HG03196 (cell line): ENCODE measurements at regions not wholly inside any gene's neighbourhood (a gene's known extent, or its start where the extent isn't known, plus 50 kb on each side); places are given as distances from the start of the nearest gene placed in this dataset.
A peak's percentile ranks its signal among the peaks of the same experiment; 100 is the strongest.

ENCODE experiments used
- ATAC-seq: cut with Tn5 transposase; IDR thresholded peaks from one replicate; pipeline ENCODE4 v1.9.1; 2021; ENCODE audit not compliant: unreplicated experiment

GRCh38 chr12:94722664-94723063 is 72.3 kb upstream of the TMCC3 start:
- ATAC-seq: no peak

- peak; percentile 81 for ATAC-seq
Measured at GRCh38 chr12:94721173-94721572, 70.8 kb upstream of the TMCC3 start.

GRCh38 chr12:94718114-94718513 is 67.8 kb upstream of the TMCC3 start:
- ATAC-seq: no peak

GRCh38 chr12:94717656-94718055 is 67.3 kb upstream of the TMCC3 start:
- no peak for ATAC-seq

- ATAC-seq: no peak
Measured at GRCh38 chr12:94717108-94717507, 66.8 kb upstream of the TMCC3 start.

GRCh38 chr12:94716339-94716738 is 66.0 kb upstream of the TMCC3 start:
- ATAC-seq: no peak

- no peak for ATAC-seq
Measured at GRCh38 chr12:94714378-94715114, 64.2 kb upstream of the TMCC3 start.

- ATAC-seq: no peak
Measured at GRCh38 chr12:94712815-94713515, 62.6 kb upstream of the TMCC3 start.

GRCh38 chr12:94710933-94711332 is 60.6 kb upstream of the TMCC3 start:
- ATAC-seq: no peak

GRCh38 chr12:94707892-94708291 is 57.5 kb upstream of the TMCC3 start:
- no peak for ATAC-seq

GRCh38 chr12:94707036-94707435 is 56.7 kb upstream of the TMCC3 start:
- ATAC-seq: no peak

- ATAC-seq: peak; percentile 71
Measured at GRCh38 chr12:94706250-94706661, 55.9 kb upstream of the TMCC3 start.

GRCh38 chr12:94705676-94706075 is 55.3 kb upstream of the TMCC3 start:
- no peak for ATAC-seq

- ATAC-seq: no peak
Measured at GRCh38 chr12:94704452-94705306, 54.3 kb upstream of the TMCC3 start.

GRCh38 chr12:94702696-94703095 is 52.3 kb upstream of the TMCC3 start:
- ATAC-seq: no peak

GRCh38 chr12:94701711-94702110 is 51.4 kb upstream of the TMCC3 start:
- ATAC-seq: no peak

GRCh38 chr12:94700662-94701061 is 50.3 kb upstream of the TMCC3 start:
- ATAC-seq: no peak
